Effector CD8-positive, alpha-beta T cell (primary cell): ENCODE measurements at regions not wholly inside any gene's neighbourhood (a gene's known extent, or its start where the extent isn't known, plus 50 kb on each side); places are given as distances from the start of the nearest gene placed in this dataset.
"Not testable (repeated sequence)": the region's sequence is repeated elsewhere in the genome, so short reads cannot be mapped to it uniquely, and the experiment has no call there.

Experiments used
- DNase-seq: peaks from one replicate; lab custom pipeline; 2025; lab: John Stamatoyannopoulos, UW

- not testable (repeated sequence) for DNase-seq
These were observed 145.2 kb upstream of the C1QTNF3 start for GRCh38 chr5:34188001-34188822.

- DNase-seq, result not testable (repeated sequence)
These were observed 146.2 kb upstream of the C1QTNF3 start for GRCh38 chr5:34189246-34189645.

- DNase-seq, result not testable (repeated sequence)
These were observed 146.9 kb upstream of the C1QTNF3 start for GRCh38 chr5:34189752-34190411.

- not testable (repeated sequence) for DNase-seq
These were observed 147.5 kb upstream of the C1QTNF3 start for GRCh38 chr5:34190466-34190865.

- DNase-seq, result not testable (repeated sequence)
These were observed 148.3 kb upstream of the C1QTNF3 start for GRCh38 chr5:34191279-34191744.

GRCh38 chr5:34192064-34192922 lies 149.3 kb upstream of the C1QTNF3 start:
- DNase-seq, result not testable (repeated sequence)

GRCh38 chr5:34192923-34193262 lies 149.9 kb upstream of the C1QTNF3 start:
- not testable (repeated sequence) for DNase-seq

GRCh38 chr5:34193297-34193696 lies 150.3 kb upstream of the C1QTNF3 start:
- not testable (repeated sequence) for DNase-seq

- not testable (repeated sequence) for DNase-seq
These were observed 150.8 kb upstream of the C1QTNF3 start for GRCh38 chr5:34193804-34194203.

- DNase-seq, result not testable (repeated sequence)
These were observed 153.1 kb upstream of the C1QTNF3 start for GRCh38 chr5:34196091-34196490.

GRCh38 chr5:34205347-34205746 lies 162.3 kb upstream of the C1QTNF3 start:
- DNase-seq, result not testable (repeated sequence)

- not testable (repeated sequence) for DNase-seq
These were observed 174.4 kb upstream of the C1QTNF3 start for GRCh38 chr5:34217386-34217785.

- not testable (repeated sequence) for DNase-seq
These were observed 178.5 kb upstream of the C1QTNF3 start for GRCh38 chr5:34221329-34222073.

GRCh38 chr5:34223158-34223557 lies 180.1 kb upstream of the C1QTNF3 start:
- not testable (repeated sequence) for DNase-seq

- not testable (repeated sequence) for DNase-seq
These were observed 187.4 kb upstream of the C1QTNF3 start for GRCh38 chr5:34230402-34230801.

GRCh38 chr5:34243802-34244201 lies 200.8 kb upstream of the C1QTNF3 start:
- not testable (repeated sequence) for DNase-seq

- not testable (repeated sequence) for DNase-seq
These were observed 201.4 kb upstream of the C1QTNF3 start for GRCh38 chr5:34244281-34245031.

- not testable (repeated sequence) for DNase-seq
These were observed 202.0 kb upstream of the C1QTNF3 start for GRCh38 chr5:34245032-34245394.

GRCh38 chr5:34245813-34246212 lies 202.8 kb upstream of the C1QTNF3 start:
- not testable (repeated sequence) for DNase-seq

GRCh38 chr5:34258598-34258997 lies 215.6 kb upstream of the C1QTNF3 start:
- DNase-seq, result not testable (repeated sequence)

GRCh38 chr5:34261020-34261419 lies 218.0 kb upstream of the C1QTNF3 start:
- not testable (repeated sequence) for DNase-seq
